Skeletal muscle satellite cell (primary cell): ENCODE measurements at regions not wholly inside any gene's neighbourhood (a gene's known extent, or its start where the extent isn't known, plus 50 kb on each side); places are given as distances from the start of the nearest gene placed in this dataset.
"Not testable (repeated sequence)": the region's sequence is repeated elsewhere in the genome, so short reads cannot be mapped to it uniquely, and the experiment has no call there.

Source experiments
- H3K27me3 ChIP-seq: 2 replicates; pipeline ENCODE4 v1.7.0; 2013; ENCODE audit warnings: low read length; ENCODE audit not compliant: control insufficient read depth, insufficient read depth
- H3K36me3 ChIP-seq: 2 replicates; pipeline ENCODE4 v1.7.0; 2013; ENCODE audit warnings: mild to moderate bottlenecking, control low read depth, low read length; ENCODE audit not compliant: insufficient read depth
- H3K4me1 ChIP-seq: 2 replicates; pipeline ENCODE4 v1.7.0; 2013; ENCODE audit warnings: low read length; ENCODE audit not compliant: control insufficient read depth, insufficient read depth
- H3K4me2 ChIP-seq: 2 replicates; pipeline ENCODE4 v1.7.0; 2013; ENCODE audit warnings: mild to moderate bottlenecking, low read length
- H3K4me3 ChIP-seq: 2 replicates; pipeline ENCODE4 v1.7.0; 2013; ENCODE audit warnings: low read length
- H3K9ac ChIP-seq: 2 replicates; pipeline ENCODE4 v1.7.0; 2013; ENCODE audit warnings: mild to moderate bottlenecking, low read depth, low read length, moderate library complexity
- H3K9me3 ChIP-seq: replicated peaks from 2 replicates; pipeline ENCODE4 v1.7.0; 2013; ENCODE audit warnings: mild to moderate bottlenecking, control low read depth, low read length

GRCh38 chr1:222953585-222953984, 138.7 kb downstream of the DISP1 start:
- H3K9ac ChIP-seq: no peak overlapping the region
- H3K4me1 ChIP-seq: no peaks in the 10 kb centered on the region
- H3K36me3 ChIP-seq: no peaks in the 10 kb centered on the region
- H3K27me3 ChIP-seq: no peaks in the 10 kb centered on the region
- no peak overlapping the region for H3K4me2 ChIP-seq
- no peaks in the 10 kb centered on the region for H3K9me3 ChIP-seq
- no peak overlapping the region for H3K4me3 ChIP-seq

GRCh38 chr1:222955964-222956363, 141.1 kb downstream of the DISP1 start:
- H3K4me2 ChIP-seq: no peak overlapping the region
- no peaks in the 10 kb centered on the region for H3K27me3 ChIP-seq
- no peak overlapping the region for H3K4me3 ChIP-seq
- H3K4me1 ChIP-seq: no peaks in the 10 kb centered on the region
- no peaks in the 10 kb centered on the region for H3K36me3 ChIP-seq
- H3K9ac ChIP-seq: no peak overlapping the region
- H3K9me3 ChIP-seq: no peaks in the 10 kb centered on the region

GRCh38 chr1:222956601-222957000, 141.8 kb downstream of the DISP1 start:
- Histone ChIP-seq H3K36me3 (no peaks in the 10 kb centered on the region), H3K9me3 (no peaks in the 10 kb centered on the region), H3K4me2 (no peak overlapping the region), H3K9ac (no peak overlapping the region), H3K4me1 (no peaks in the 10 kb centered on the region), H3K27me3 (no peaks in the 10 kb centered on the region), H3K4me3 (no peak overlapping the region)

DNA sequence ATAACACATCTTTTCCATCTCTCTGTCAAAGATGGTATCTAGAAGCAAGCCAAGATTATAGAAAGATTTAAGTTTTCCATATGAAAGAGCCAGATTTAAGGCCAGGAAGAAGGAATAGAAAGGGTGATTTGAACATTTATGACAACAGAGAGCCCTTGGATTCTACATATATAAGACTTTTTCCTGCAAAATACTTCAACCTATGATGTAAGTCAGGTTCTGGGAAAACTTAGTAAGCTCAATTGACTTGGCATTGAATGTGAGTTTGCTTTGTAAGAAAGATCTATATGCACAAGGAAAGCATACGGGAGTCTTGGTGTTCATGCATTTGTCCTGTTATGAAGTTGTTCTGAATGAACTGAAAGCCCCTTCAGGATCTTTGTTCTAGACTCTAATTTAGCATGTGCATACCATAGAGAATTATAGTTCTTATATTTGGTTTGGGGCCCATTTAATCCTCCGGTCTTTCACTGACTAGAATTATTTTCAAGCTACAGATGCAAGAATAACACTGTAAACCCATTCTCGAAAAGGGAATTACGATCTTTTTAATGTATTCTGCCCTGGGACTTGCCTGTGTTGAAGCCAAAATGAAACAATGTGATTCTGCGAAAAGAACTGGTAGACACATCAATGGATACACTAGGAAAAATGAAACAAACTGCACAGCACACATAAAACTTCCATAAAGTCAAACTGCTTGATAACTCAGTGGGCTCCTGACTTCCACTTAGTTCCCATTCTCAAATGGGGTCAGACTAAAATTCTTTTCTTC, 152.8 kb downstream of the DISP1 start:
- no peak overlapping the region for H3K9ac ChIP-seq
- H3K4me3 ChIP-seq: no peak overlapping the region
- no peaks in the 10 kb centered on the region for H3K9me3 ChIP-seq
- H3K4me1 ChIP-seq: no peaks in the 10 kb centered on the region
- H3K4me2 ChIP-seq: no peak overlapping the region
- no peaks in the 10 kb centered on the region for H3K27me3 ChIP-seq
- no peaks in the 10 kb centered on the region for H3K36me3 ChIP-seq

- Histone ChIP-seq H3K9ac (no peak overlapping the region), H3K4me2 (no peak overlapping the region), H3K36me3 (no peaks in the 10 kb centered on the region), H3K4me1 (peaks cover 10% of the 10 kb centered on the region), H3K4me3 (no peak overlapping the region), H3K27me3 (no peaks in the 10 kb centered on the region), H3K9me3 (no peaks in the 10 kb centered on the region)
Measured at GRCh38 chr1:222970040-222970439, 155.2 kb downstream of the DISP1 start.

GRCh38 chr1:222970711-222971110, 155.9 kb downstream of the DISP1 start:
- Histone ChIP-seq H3K9me3 (no peaks in the 10 kb centered on the region), H3K9ac (no peak overlapping the region), H3K36me3 (no peaks in the 10 kb centered on the region), H3K27me3 (no peaks in the 10 kb centered on the region), H3K4me3 (no peak overlapping the region), H3K4me2 (no peak overlapping the region), H3K4me1 (peaks cover 16% of the 10 kb centered on the region)

DNA sequence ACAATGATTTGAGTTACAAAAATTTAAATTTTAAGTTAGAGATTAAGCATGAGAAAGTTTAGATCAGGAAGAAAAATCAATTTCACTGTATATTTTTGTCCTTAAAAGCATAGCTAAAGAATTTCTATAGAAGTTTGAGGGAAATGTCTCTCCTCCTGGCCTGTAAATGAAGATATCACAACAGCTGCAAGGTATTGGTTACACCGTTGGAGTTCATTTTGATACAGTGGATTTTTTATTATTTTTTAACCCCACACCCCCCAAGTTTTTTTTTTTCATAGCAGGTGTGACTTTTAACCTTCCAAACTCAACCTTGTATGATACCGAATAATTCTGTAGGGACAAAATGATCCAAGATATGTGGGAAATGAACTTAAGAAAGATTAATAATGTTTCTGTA, 156.3 kb downstream of the DISP1 start:
- H3K4me2 ChIP-seq: no peak overlapping the region
- H3K9me3 ChIP-seq: no peaks in the 10 kb centered on the region
- H3K4me1 ChIP-seq: peaks cover 21% of the 10 kb centered on the region
- H3K27me3 ChIP-seq: no peaks in the 10 kb centered on the region
- no peaks in the 10 kb centered on the region for H3K36me3 ChIP-seq
- no peak overlapping the region for H3K9ac ChIP-seq
- H3K4me3 ChIP-seq: no peak overlapping the region

GRCh38 chr1:222973561-222973960, 158.7 kb downstream of the DISP1 start:
- H3K9ac ChIP-seq: no peak overlapping the region
- no peaks in the 10 kb centered on the region for H3K36me3 ChIP-seq
- no peak overlapping the region for H3K4me3 ChIP-seq
- H3K4me2 ChIP-seq: no peak overlapping the region
- no peaks in the 10 kb centered on the region for H3K9me3 ChIP-seq
- peaks cover 27% of the 10 kb centered on the region for H3K4me1 ChIP-seq
- H3K27me3 ChIP-seq: no peaks in the 10 kb centered on the region

GRCh38 chr1:222974496-222974895, 159.7 kb downstream of the DISP1 start:
- Histone ChIP-seq H3K27me3 (no peaks in the 10 kb centered on the region), H3K4me1 (peaks cover 27% of the 10 kb centered on the region), H3K4me2 (peak overlapping the region; percentile 40), H3K36me3 (no peaks in the 10 kb centered on the region), H3K9ac (no peak overlapping the region), H3K4me3 (no peak overlapping the region), H3K9me3 (no peaks in the 10 kb centered on the region)

GRCh38 chr1:222975472-222976122, 160.8 kb downstream of the DISP1 start:
- Histone ChIP-seq H3K36me3 (no peaks in the 10 kb centered on the region), H3K4me1 (peaks cover 27% of the 10 kb centered on the region), H3K9me3 (no peaks in the 10 kb centered on the region), H3K27me3 (no peaks in the 10 kb centered on the region), H3K4me2 (peak overlapping the region; percentile 4), H3K9ac (no peak overlapping the region), H3K4me3 (no peak overlapping the region)

- Histone ChIP-seq H3K9me3 (no peaks in the 10 kb centered on the region), H3K36me3 (no peaks in the 10 kb centered on the region), H3K9ac (no peak overlapping the region), H3K4me2 (peak overlapping the region; percentile 4), H3K4me3 (no peak overlapping the region), H3K27me3 (no peaks in the 10 kb centered on the region), H3K4me1 (peaks cover 27% of the 10 kb centered on the region)
Measured at GRCh38 chr1:222976453-222976852, 161.6 kb downstream of the DISP1 start.

DNA sequence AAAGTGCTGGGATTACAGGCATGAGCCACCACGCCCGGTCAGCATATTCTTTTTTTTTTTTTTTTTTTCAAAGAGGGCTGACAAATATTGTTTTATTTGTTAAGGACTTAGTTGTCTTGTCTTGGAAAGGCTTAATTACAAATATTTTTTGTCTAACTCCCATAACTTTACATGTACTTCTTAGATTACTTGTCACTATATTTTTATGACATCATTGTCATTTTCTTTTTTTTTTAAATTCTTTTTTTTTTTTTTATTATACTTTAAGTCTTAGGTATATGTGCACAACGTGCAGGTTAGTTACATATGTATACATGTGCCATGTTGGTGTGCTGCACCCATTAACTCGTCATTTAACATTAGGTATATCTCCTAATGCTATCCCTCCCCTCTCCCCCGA, 162.5 kb downstream of the DISP1 start:
- not testable (repeated sequence) for H3K4me2 ChIP-seq, H3K4me3 ChIP-seq, H3K36me3 ChIP-seq, H3K27me3 ChIP-seq, H3K9ac ChIP-seq, H3K9me3 ChIP-seq
- H3K4me1 ChIP-seq: peaks cover 27% of the 10 kb centered on the region
